Progenitor cell of endocrine pancreas (in vitro differentiated cells): ENCODE measurements at regions not wholly inside any gene's neighbourhood (a gene's known extent, or its start where the extent isn't known, plus 50 kb on each side); places are given as distances from the start of the nearest gene placed in this dataset.

Source experiments
- DNase-seq: peaks from one replicate; pipeline ENCODE4 v3.0.0; 2021; ENCODE audit warnings: low spot score; ENCODE audit not compliant: unreplicated experiment
- H3K27ac Mint-ChIP-seq: 2 replicates; pipeline ENCODE4 v1.8.0; 2021; ENCODE audit warnings: mild to moderate bottlenecking, moderate library complexity, mixed read lengths
- H3K27me3 Mint-ChIP-seq: 2 replicates; pipeline ENCODE4 v1.8.0; 2021; ENCODE audit warnings: mixed read lengths
- H3K36me3 Mint-ChIP-seq: 2 replicates; pipeline ENCODE4 v1.8.0; 2022; ENCODE audit warnings: mixed read lengths; ENCODE audit not compliant: insufficient read depth
- H3K4me1 Mint-ChIP-seq: 2 replicates; pipeline ENCODE4 v1.8.0; 2021; ENCODE audit warnings: low read depth, mixed read lengths
- H3K4me3 Mint-ChIP-seq: 2 replicates; pipeline ENCODE4 v1.8.0; 2021; ENCODE audit warnings: low read depth, mild to moderate bottlenecking, moderate library complexity, mixed read lengths
- H3K9me3 Mint-ChIP-seq: 2 replicates; pipeline ENCODE4 v1.8.0; 2021; ENCODE audit warnings: low read depth, mixed read lengths
- CTCF ChIP-seq: fragments of 200-600 bp; sonication (generic); IDR thresholded peaks from one replicate; pipeline ENCODE4 v1.5.0; 2021; ENCODE audit warnings: antibody characterized with exemption, mild to moderate bottlenecking; ENCODE audit not compliant: unreplicated experiment

- TF ChIP-seq CTCF = no peak
- Mint-ChIP-seq H3K9me3 (peaks cover 14% of the 10 kb centered on the region), H3K27ac (no peak overlapping the region), H3K27me3 (no peaks in the 10 kb centered on the region), H3K4me3 (no peak overlapping the region), H3K4me1 (peaks cover 1% of the 10 kb centered on the region), H3K36me3 (peaks cover 4% of the 10 kb centered on the region)
- no peak for DNase-seq
Observed at GRCh38 chr13:48782429-48782840, 128.7 kb downstream of the CYSLTR2 start.

- no peak for TF ChIP-seq CTCF
- Mint-ChIP-seq H3K27ac (no peak overlapping the region), H3K4me1 (peaks cover 1% of the 10 kb centered on the region), H3K36me3 (peaks cover 4% of the 10 kb centered on the region), H3K4me3 (no peak overlapping the region), H3K27me3 (no peaks in the 10 kb centered on the region), H3K9me3 (peaks cover 12% of the 10 kb centered on the region)
- no peak for DNase-seq
Observed at GRCh38 chr13:48783181-48783630, 129.5 kb downstream of the CYSLTR2 start.

- TF ChIP-seq CTCF = no peak
- Mint-ChIP-seq H3K36me3 (peaks cover 4% of the 10 kb centered on the region), H3K9me3 (peaks cover 12% of the 10 kb centered on the region), H3K27me3 (no peaks in the 10 kb centered on the region), H3K4me1 (peaks cover 1% of the 10 kb centered on the region), H3K4me3 (no peak overlapping the region), H3K27ac (no peak overlapping the region)
- DNase-seq = no peak
Observed at GRCh38 chr13:48783695-48784230, 130.0 kb downstream of the CYSLTR2 start.

GRCh38 chr13:48784916-48785548, 131.3 kb downstream of the CYSLTR2 start:
- TF ChIP-seq CTCF = no peak
- Mint-ChIP-seq H3K27me3 (no peaks in the 10 kb centered on the region), H3K27ac (no peak overlapping the region), H3K9me3 (peaks cover 6% of the 10 kb centered on the region), H3K4me3 (no peak overlapping the region), H3K36me3 (peaks cover 1% of the 10 kb centered on the region), H3K4me1 (peaks cover 1% of the 10 kb centered on the region)
- DNase-seq = no peak

- no peak for DNase-seq
- Mint-ChIP-seq H3K27me3 (peaks cover 2% of the 10 kb centered on the region), H3K4me1 (peaks cover 1% of the 10 kb centered on the region), H3K9me3 (no peaks in the 10 kb centered on the region), H3K27ac (no peak overlapping the region), H3K36me3 (no peaks in the 10 kb centered on the region), H3K4me3 (no peak overlapping the region)
- no peak for TF ChIP-seq CTCF
Observed at GRCh38 chr13:48790199-48790598, 136.5 kb downstream of the CYSLTR2 start.
